ENCODE measurements at regions not wholly inside any gene's neighbourhood (a gene's known extent, or its start where the extent isn't known, plus 50 kb on each side); places are given as distances from the start of the nearest gene placed in this dataset.

DNA sequence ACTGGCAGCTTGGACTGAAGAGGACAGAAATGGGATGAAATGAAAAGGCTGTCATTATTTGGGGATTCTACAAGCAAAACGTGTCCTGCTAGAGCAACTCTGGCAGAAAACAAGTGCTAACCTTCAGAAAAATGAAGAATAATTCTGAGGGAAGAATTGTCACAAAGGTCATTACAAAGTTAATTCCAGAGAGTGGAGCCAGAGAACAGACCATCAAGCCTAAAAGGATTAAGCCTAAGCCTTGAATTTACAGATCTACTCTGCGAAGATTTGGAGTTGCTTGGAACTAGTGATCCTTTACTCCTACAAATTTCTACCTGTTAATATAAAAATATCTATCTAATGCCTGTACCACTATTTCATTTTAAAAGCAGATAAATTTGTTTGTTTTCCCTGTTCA lies 1077.3 kb upstream of the CNTN5 start:
- TF ChIP-seq BHLHE40 (IDR thresholded peaks at IDR 0.05; ENCODE audit: borderline replicate concordance): no peak
- no peak for TF ChIP-seq NFRKB (IDR thresholded peaks at IDR 0.05)
- TF ChIP-seq CTBP1 (IDR thresholded peaks at IDR 0.05; ENCODE audit: borderline replicate concordance): no peak
- TF ChIP-seq FOXM1 (IDR thresholded peaks at IDR 0.05; ENCODE audit: borderline replicate concordance): no peak
- no peak for TF ChIP-seq PKNOX1 (IDR thresholded peaks at IDR 0.05)
- no peak for TF ChIP-seq HDGF (IDR thresholded peaks at IDR 0.05; ENCODE audit: borderline replicate concordance)
- TF ChIP-seq FOXK2 (IDR thresholded peaks at IDR 0.05): no peak
- no peak for TF ChIP-seq FOXA1 (IDR thresholded peaks at IDR 0.05)
- no peak for TF ChIP-seq SUZ12 (IDR thresholded peaks at IDR 0.05)
- TF ChIP-seq SP1 (IDR thresholded peaks at IDR 0.05): no peak
- TF ChIP-seq TARDBP (IDR thresholded peaks at IDR 0.05): no peak
- no peak for TF ChIP-seq L3MBTL2 (conservative IDR thresholded peaks at IDR 0.05)
- no peak for TF ChIP-seq ARNT (IDR thresholded peaks at IDR 0.05)
